OCI-LY3 (cell line): ENCODE measurements at regions not wholly inside any gene's neighbourhood (a gene's known extent, or its start where the extent isn't known, plus 50 kb on each side); places are given as distances from the start of the nearest gene placed in this dataset.
"Not testable (repeated sequence)": the region's sequence is repeated elsewhere in the genome, so short reads cannot be mapped to it uniquely, and the experiment has no call there.

Experiments used
- EZH2phosphoT487 ChIP-seq: fragments of 200-600 bp; shearing (Covaris generic); IDR thresholded peaks from 2 replicates; pipeline ENCODE4 v1.6.1; 2018; ENCODE audit warnings: antibody characterized with exemption, mixed run types, low read depth
- TF ChIP-seq, protein P1 (sequence below): fragments of 200-600, 300-600 bp; sonication (generic); IDR thresholded peaks from 2 replicates; pipeline ENCODE4 v1.5.1; 2014; ENCODE audit warnings: antibody characterized with exemption, low read length, low read depth

DNA sequence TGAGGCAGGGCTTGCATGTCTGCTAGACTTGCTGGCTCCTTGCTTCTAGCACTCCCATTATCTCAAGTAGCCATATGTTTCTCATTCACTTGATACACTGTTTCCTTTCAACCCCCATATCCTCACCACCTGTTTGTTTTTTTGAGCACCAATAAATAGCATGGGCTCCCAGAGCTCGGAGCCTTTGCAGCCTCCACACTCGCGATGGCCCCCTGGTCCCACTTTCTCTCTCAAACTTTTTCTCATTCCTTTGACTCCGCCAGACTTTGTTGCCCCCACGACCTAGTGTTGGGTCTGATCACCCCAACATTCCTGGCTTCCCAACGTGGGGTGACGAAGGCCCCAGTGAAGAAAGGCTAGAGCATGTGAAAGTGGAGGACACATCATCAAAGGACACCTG, 120.8 kb upstream of the TRIM24 start:
- TF ChIP-seq, protein P1, sequence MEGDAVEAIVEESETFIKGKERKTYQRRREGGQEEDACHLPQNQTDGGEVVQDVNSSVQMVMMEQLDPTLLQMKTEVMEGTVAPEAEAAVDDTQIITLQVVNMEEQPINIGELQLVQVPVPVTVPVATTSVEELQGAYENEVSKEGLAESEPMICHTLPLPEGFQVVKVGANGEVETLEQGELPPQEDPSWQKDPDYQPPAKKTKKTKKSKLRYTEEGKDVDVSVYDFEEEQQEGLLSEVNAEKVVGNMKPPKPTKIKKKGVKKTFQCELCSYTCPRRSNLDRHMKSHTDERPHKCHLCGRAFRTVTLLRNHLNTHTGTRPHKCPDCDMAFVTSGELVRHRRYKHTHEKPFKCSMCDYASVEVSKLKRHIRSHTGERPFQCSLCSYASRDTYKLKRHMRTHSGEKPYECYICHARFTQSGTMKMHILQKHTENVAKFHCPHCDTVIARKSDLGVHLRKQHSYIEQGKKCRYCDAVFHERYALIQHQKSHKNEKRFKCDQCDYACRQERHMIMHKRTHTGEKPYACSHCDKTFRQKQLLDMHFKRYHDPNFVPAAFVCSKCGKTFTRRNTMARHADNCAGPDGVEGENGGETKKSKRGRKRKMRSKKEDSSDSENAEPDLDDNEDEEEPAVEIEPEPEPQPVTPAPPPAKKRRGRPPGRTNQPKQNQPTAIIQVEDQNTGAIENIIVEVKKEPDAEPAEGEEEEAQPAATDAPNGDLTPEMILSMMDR, result not testable (repeated sequence)
- not testable (repeated sequence) for TF ChIP-seq EZH2phosphoT487
